ENCODE measurements at regions not wholly inside any gene's neighbourhood (a gene's known extent, or its start where the extent isn't known, plus 50 kb on each side); places are given as distances from the start of the nearest gene placed in this dataset.

- H3K36me3 ChIP-seq (ENCODE audit: control insufficient read depth, insufficient read depth, low read length) = no peaks in the 10 kb centered on the region
- H3K27me3 ChIP-seq (ENCODE audit: control insufficient read depth, insufficient read depth, low read length) = no peaks in the 10 kb centered on the region
- ChIA-PET CTCF (no interaction called here), POLR2A (no interaction called here)
- no peak for TF ChIP-seq CTCF (IDR thresholded peaks at IDR 0.05; ENCODE audit: insufficient read depth, low read depth, low read length)
- no peak overlapping the region for H3K4me3 ChIP-seq (ENCODE audit: low read depth, low read length)
- no peak for DNase-seq (ENCODE audit: low read depth)
Measured at GRCh38 chr16:54623636-54624035, 307.0 kb upstream of the IRX5 start.

GRCh38 chr16:54620197-54620596 lies 310.5 kb upstream of the IRX5 start:
- TF ChIP-seq CTCF (IDR thresholded peaks at IDR 0.05; ENCODE audit: insufficient read depth, low read depth, low read length) = no peak
- ChIA-PET POLR2A (no interaction called here), CTCF (no interaction called here)

GRCh38 chr16:54616610-54617009 lies 314.1 kb upstream of the IRX5 start:
- DNase-seq (ENCODE audit: low read depth) = no peak
- Histone ChIP-seq H3K4me3 (ENCODE audit: low read depth, low read length) (no peak overlapping the region), H3K27me3 (ENCODE audit: control insufficient read depth, insufficient read depth, low read length) (no peaks in the 10 kb centered on the region; the same call in 1 of the 2 replicates), H3K36me3 (ENCODE audit: control insufficient read depth, insufficient read depth, low read length) (no peaks in the 10 kb centered on the region)
- CTCF ChIA-PET = interaction anchor here (1.7 kb wide), 1 partner anchor 18 kb away, joined by 4 read pairs; no protein-coding TSS in a partner anchor
- no peak for TF ChIP-seq CTCF (IDR thresholded peaks at IDR 0.05; ENCODE audit: insufficient read depth, low read depth, low read length)
- POLR2A ChIA-PET = no interaction called here

More at GRCh38 chr16:54620197-54620596, 310.5 kb upstream of the IRX5 start:
- Histone ChIP-seq H3K4me3 (ENCODE audit: low read depth, low read length) (no peak overlapping the region), H3K36me3 (ENCODE audit: control insufficient read depth, insufficient read depth, low read length) (no peaks in the 10 kb centered on the region), H3K27me3 (ENCODE audit: control insufficient read depth, insufficient read depth, low read length) (no peaks in the 10 kb centered on the region; the same call in 1 of the 2 replicates)
- no peak for DNase-seq (ENCODE audit: low read depth)

GRCh38 chr16:54605536-54606066 lies 319.0 kb upstream of the IRX3 start:
- no peak for TF ChIP-seq CTCF (IDR thresholded peaks at IDR 0.05; ENCODE audit: insufficient read depth, low read depth, low read length)
- CTCF ChIA-PET = no interaction called here
- POLR2A ChIA-PET = no interaction called here
- Histone ChIP-seq H3K4me3 (ENCODE audit: low read depth, low read length) (no peak overlapping the region), H3K36me3 (ENCODE audit: control insufficient read depth, insufficient read depth, low read length) (no peaks in the 10 kb centered on the region), H3K27me3 (ENCODE audit: control insufficient read depth, insufficient read depth, low read length) (no peaks in the 10 kb centered on the region)
- no peak for DNase-seq (ENCODE audit: low read depth)

GRCh38 chr16:54602666-54603065 lies 316.1 kb upstream of the IRX3 start:
- ChIA-PET CTCF (no interaction called here), POLR2A (no interaction called here)
- no peak overlapping the region for H3K4me3 ChIP-seq (ENCODE audit: low read depth, low read length)
- no peaks in the 10 kb centered on the region for H3K27me3 ChIP-seq (ENCODE audit: control insufficient read depth, insufficient read depth, low read length)
- H3K36me3 ChIP-seq (ENCODE audit: control insufficient read depth, insufficient read depth, low read length) = no peaks in the 10 kb centered on the region
- no peak for TF ChIP-seq CTCF (IDR thresholded peaks at IDR 0.05; ENCODE audit: insufficient read depth, low read depth, low read length)
- no peak for DNase-seq (ENCODE audit: low read depth)

Data from BJ (cell line).